Left kidney (tissue), 1 donor: ENCODE measurements at regions not wholly inside any gene's neighbourhood (a gene's known extent, or its start where the extent isn't known, plus 50 kb on each side); places are given as distances from the start of the nearest gene placed in this dataset.

Experiments
- DNase-seq: peaks from one replicate; pipeline ENCODE4 v3.0.0-alpha.2; 2013

- DNase-seq: no peak
These were observed 77.5 kb upstream of the GLI2 start for GRCh38 chr2:120658042-120658769.

- DNase-seq: no peak
These were observed 76.9 kb upstream of the GLI2 start for GRCh38 chr2:120658770-120659158.

- DNase-seq: no peak
These were observed 76.2 kb upstream of the GLI2 start for GRCh38 chr2:120659275-120659977.

- no peak for DNase-seq
These were observed 75.5 kb upstream of the GLI2 start for GRCh38 chr2:120660056-120660694.

- no peak for DNase-seq
These were observed 74.8 kb upstream of the GLI2 start for GRCh38 chr2:120660771-120661459.

GRCh38 chr2:120661551-120661950 is 74.1 kb upstream of the GLI2 start:
- DNase-seq: no peak

GRCh38 chr2:120662046-120662445 is 73.6 kb upstream of the GLI2 start:
- no peak for DNase-seq

GRCh38 chr2:120662746-120663145 is 72.9 kb upstream of the GLI2 start:
- DNase-seq: no peak

- no peak for DNase-seq
These were observed 69.2 kb upstream of the GLI2 start for GRCh38 chr2:120666433-120666832.

GRCh38 chr2:120667981-120668380 is 67.7 kb upstream of the GLI2 start:
- DNase-seq: no peak

GRCh38 chr2:120669121-120669952 is 66.3 kb upstream of the GLI2 start:
- DNase-seq: peak; percentile 24

GRCh38 chr2:120669971-120670370 is 65.7 kb upstream of the GLI2 start:
- DNase-seq: no peak

GRCh38 chr2:120670371-120670770 is 65.3 kb upstream of the GLI2 start:
- no peak for DNase-seq

- no peak for DNase-seq
These were observed 64.7 kb upstream of the GLI2 start for GRCh38 chr2:120670771-120671480.

- no peak for DNase-seq
These were observed 63.0 kb upstream of the GLI2 start for GRCh38 chr2:120672526-120673204.

- no peak for DNase-seq
These were observed 62.5 kb upstream of the GLI2 start for GRCh38 chr2:120673205-120673550.

- DNase-seq: no peak
These were observed 62.1 kb upstream of the GLI2 start for GRCh38 chr2:120673571-120674061.

- DNase-seq: no peak
These were observed 61.2 kb upstream of the GLI2 start for GRCh38 chr2:120674246-120675170.

GRCh38 chr2:120675460-120676130 is 60.1 kb upstream of the GLI2 start:
- DNase-seq: peak; percentile 28
